GM23338 (cell line): ENCODE measurements at regions not wholly inside any gene's neighbourhood (a gene's known extent, or its start where the extent isn't known, plus 50 kb on each side); places are given as distances from the start of the nearest gene placed in this dataset.

Experiments used
- CTCF ChIP-seq, 2 experiments: fragments of 200-600 bp in 1 of 2; sonication (generic) in 1 of 2; conservative IDR thresholded peaks; 2 replicates each; pipeline versions ENCODE4 v1.5.1 to v1.6.1; 2016 to 2017; ENCODE audit warnings: antibody characterized with exemption in 2 of 2, low read depth in 2 of 2, mild to moderate bottlenecking in 2 of 2, moderate library complexity in 1 of 2
- EZH2 ChIP-seq: fragments of 200-600 bp; sonication (generic); IDR thresholded peaks from one replicate; pipeline ENCODE4 v1.8.0; 2017; ENCODE audit warnings: antibody characterized with exemption, mild to moderate bottlenecking, low read depth; ENCODE audit not compliant: unreplicated experiment
- EZH2phosphoT487 ChIP-seq: fragments of 200-600 bp; sonication (generic); IDR thresholded peaks from one replicate; pipeline ENCODE4 v1.8.1; 2018; ENCODE audit warnings: antibody characterized with exemption; ENCODE audit not compliant: unreplicated experiment
- POLR2AphosphoS5 ChIP-seq: IDR thresholded peaks from 2 replicates; pipeline ENCODE4 v1.6.1; 2016; ENCODE audit warnings: antibody characterized with exemption, low read depth
- REST ChIP-seq: IDR thresholded peaks from one replicate; pipeline ENCODE4 v1.6.1; 2018; ENCODE audit warnings: antibody characterized with exemption; ENCODE audit not compliant: unreplicated experiment
- ZNF114 ChIP-seq: fragments of 250-450 bp; sonication (Bioruptor Pico); IDR thresholded peaks from 2 replicates; pipeline ENCODE4 v1.5.0; 2020; ENCODE audit warnings: mild to moderate bottlenecking, moderate library complexity

DNA sequence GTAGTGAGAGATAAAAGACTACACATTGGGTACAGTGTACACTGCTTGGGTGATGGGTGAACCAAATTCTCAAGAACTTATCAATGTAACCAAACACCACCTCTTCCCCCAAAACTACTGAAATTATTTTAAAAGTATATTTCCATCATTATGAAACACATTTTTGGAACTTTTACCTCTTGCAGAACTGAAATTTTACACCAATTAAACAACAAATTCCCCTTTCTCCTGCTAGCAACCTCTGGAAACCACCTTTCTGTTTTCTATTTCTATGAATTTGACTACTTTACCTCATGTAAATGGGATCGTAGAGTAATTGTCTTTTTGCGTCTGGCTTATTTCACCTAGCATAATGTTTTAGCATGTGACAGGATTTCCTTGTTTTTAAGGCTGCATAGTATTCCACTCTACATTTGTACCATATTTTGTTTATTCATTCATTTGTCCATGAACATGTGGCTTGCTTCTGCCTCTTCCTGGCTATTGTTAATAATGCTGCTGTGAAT, 149.9 kb upstream of the PHACTR1 start:
- TF ChIP-seq CTCF (conservative IDR thresholded peaks at IDR 0.05; ENCODE audit: low read depth in 2 of 2) (no peak), EZH2 (no peak), POLR2AphosphoS5 (no peak), EZH2phosphoT487 (no peak), ZNF114 (no peak), REST (no peak)
